ENCODE measurements at regions not wholly inside any gene's neighbourhood (a gene's known extent, or its start where the extent isn't known, plus 50 kb on each side); places are given as distances from the start of the nearest gene placed in this dataset.

GRCh38 chr2:104620801-104621200 is 233.1 kb upstream of the POU3F3 start:
- no peak for TF ChIP-seq CTCF (IDR thresholded peaks at IDR 0.05)
- no peak for DNase-seq (ENCODE audit: low spot score)

GRCh38 chr2:104635608-104636007 is 218.3 kb upstream of the POU3F3 start:
- DNase-seq (ENCODE audit: low spot score): no peak
- no peak for TF ChIP-seq CTCF (IDR thresholded peaks at IDR 0.05)
- Histone ChIP-seq H3K4me3 (no peak overlapping the region), H3K27ac (no peak overlapping the region), H3K27me3 (no peaks in the 10 kb centered on the region), H3K9me3 (no peaks in the 10 kb centered on the region), H3K4me1 (no peaks in the 10 kb centered on the region), H3K36me3 (no peaks in the 10 kb centered on the region)

More at GRCh38 chr2:104620801-104621200, 233.1 kb upstream of the POU3F3 start:
- Histone ChIP-seq H3K9me3 (no peaks in the 10 kb centered on the region), H3K36me3 (no peaks in the 10 kb centered on the region), H3K4me3 (no peak overlapping the region), H3K4me1 (no peaks in the 10 kb centered on the region), H3K27me3 (no peaks in the 10 kb centered on the region), H3K27ac (no peak overlapping the region)

GRCh38 chr2:104638190-104638858 is 215.6 kb upstream of the POU3F3 start:
- Histone ChIP-seq H3K4me3 (no peak overlapping the region), H3K9me3 (no peaks in the 10 kb centered on the region), H3K36me3 (no peaks in the 10 kb centered on the region), H3K4me1 (no peaks in the 10 kb centered on the region), H3K27ac (no peak overlapping the region), H3K27me3 (no peaks in the 10 kb centered on the region)
- no peak for TF ChIP-seq CTCF (IDR thresholded peaks at IDR 0.05)
- no peak for DNase-seq (ENCODE audit: low spot score)

- no peaks in the 10 kb centered on the region for H3K36me3 ChIP-seq
- H3K27ac ChIP-seq: no peak overlapping the region
- no peak overlapping the region for H3K4me3 ChIP-seq
- no peaks in the 10 kb centered on the region for H3K27me3 ChIP-seq
- no peaks in the 10 kb centered on the region for H3K4me1 ChIP-seq
- TF ChIP-seq CTCF (IDR thresholded peaks at IDR 0.05): no peak
- H3K9me3 ChIP-seq: no peaks in the 10 kb centered on the region
- DNase-seq (ENCODE audit: low spot score): no peak
These were observed 215.1 kb upstream of the POU3F3 start for GRCh38 chr2:104638859-104639202.

GRCh38 chr2:104641786-104642185 is 212.1 kb upstream of the POU3F3 start:
- H3K4me1 ChIP-seq: no peaks in the 10 kb centered on the region
- no peak overlapping the region for H3K27ac ChIP-seq
- no peak for TF ChIP-seq CTCF (IDR thresholded peaks at IDR 0.05)
- no peaks in the 10 kb centered on the region for H3K9me3 ChIP-seq
- no peaks in the 10 kb centered on the region for H3K36me3 ChIP-seq
- H3K4me3 ChIP-seq: no peak overlapping the region
- DNase-seq (ENCODE audit: low spot score): no peak
- H3K27me3 ChIP-seq: no peaks in the 10 kb centered on the region

- no peaks in the 10 kb centered on the region for H3K36me3 ChIP-seq
- no peaks in the 10 kb centered on the region for H3K27me3 ChIP-seq
- no peak overlapping the region for H3K27ac ChIP-seq
- DNase-seq (ENCODE audit: low spot score): no peak
- H3K4me1 ChIP-seq: no peaks in the 10 kb centered on the region
- H3K4me3 ChIP-seq: no peak overlapping the region
- no peaks in the 10 kb centered on the region for H3K9me3 ChIP-seq
- no peak for TF ChIP-seq CTCF (IDR thresholded peaks at IDR 0.05)
These were observed 205.5 kb upstream of the POU3F3 start for GRCh38 chr2:104648376-104648775.
